Mesenchymal stem cell (in vitro differentiated cells and primary cell): ENCODE measurements at regions not wholly inside any gene's neighbourhood (a gene's known extent, or its start where the extent isn't known, plus 50 kb on each side); places are given as distances from the start of the nearest gene placed in this dataset.

Experiments used
- DNase-seq: peaks from one replicate; pipeline ENCODE4 v3.0.0-alpha.2; 2013
- H2AFZ ChIP-seq: one replicate; pipeline ENCODE4 v1.6.1; 2013; ENCODE audit warnings: low read depth, mild to moderate bottlenecking, control low read depth, inconsistent platforms, low read length, moderate library complexity
- H2AK5ac ChIP-seq: 2 replicates; pipeline ENCODE4 v1.6.1; 2013; ENCODE audit warnings: low read length, moderate library complexity, mild to moderate bottlenecking, inconsistent platforms; ENCODE audit not compliant: severe bottlenecking
- H2BK120ac ChIP-seq: one replicate; pipeline ENCODE4 v1.6.1; 2013; ENCODE audit warnings: low read depth, mild to moderate bottlenecking, inconsistent platforms, low read length, moderate library complexity
- H2BK12ac ChIP-seq, 2 experiments: one replicate each; pipeline ENCODE4 v1.6.1; 2013; ENCODE audit warnings: inconsistent platforms in 2 of 2, low read length in 2 of 2, mild to moderate bottlenecking in 2 of 2, moderate library complexity in 2 of 2, control low read depth in 1 of 2
- H2BK15ac ChIP-seq: one replicate; pipeline ENCODE4 v1.6.1; 2013; ENCODE audit warnings: mild to moderate bottlenecking, low read depth, inconsistent platforms; ENCODE audit not compliant: poor library complexity, severe bottlenecking
- H2BK5ac ChIP-seq: 2 replicates; pipeline ENCODE4 v1.6.1; 2013; ENCODE audit warnings: low read depth, mild to moderate bottlenecking, low read length, control low read depth, inconsistent platforms; ENCODE audit not compliant: poor library complexity, severe bottlenecking
- H3K14ac ChIP-seq, 2 experiments: one replicate each; pipeline ENCODE4 v1.6.1; 2013; ENCODE audit warnings: inconsistent platforms in 2 of 2, low read length in 2 of 2, control low read depth in 1 of 2, mild to moderate bottlenecking in 1 of 2, moderate library complexity in 1 of 2
- H3K18ac ChIP-seq, 2 experiments: one replicate each; pipeline ENCODE4 v1.6.1; 2013; ENCODE audit warnings: inconsistent platforms in 2 of 2, low read length in 2 of 2, control low read depth in 1 of 2, low read depth in 1 of 2, mild to moderate bottlenecking in 1 of 2
- H3K23ac ChIP-seq, 2 experiments: one replicate each; pipeline ENCODE4 v1.6.1; 2013; ENCODE audit warnings: inconsistent platforms in 2 of 2, low read length in 2 of 2, mild to moderate bottlenecking in 2 of 2, moderate library complexity in 2 of 2, control low read depth in 1 of 2
- H3K27ac ChIP-seq: 2 replicates; pipeline ENCODE4 v1.5.1; 2013; ENCODE audit warnings: mild to moderate bottlenecking, moderate library complexity, low read length, control low read depth, inconsistent platforms; ENCODE audit not compliant: poor library complexity, severe bottlenecking
- H3K27me3 ChIP-seq, 2 experiments: 2 replicates each; pipeline versions ENCODE4 v1.6.1 to v1.7.0; 2013; ENCODE audit warnings: low read length in 2 of 2, mild to moderate bottlenecking in 2 of 2, moderate library complexity in 2 of 2, control low read depth in 1 of 2, inconsistent platforms in 1 of 2; ENCODE audit not compliant: control insufficient read depth in 1 of 2, insufficient read depth in 1 of 2
- H3K36me3 ChIP-seq, 2 experiments: 2 replicates each; pipeline versions ENCODE4 v1.6.1 to v1.7.0; 2013; ENCODE audit warnings: low read length in 2 of 2, control low read depth in 1 of 2, inconsistent platforms in 1 of 2, low read depth in 1 of 2, mild to moderate bottlenecking in 1 of 2; ENCODE audit not compliant: insufficient read depth in 2 of 2, control insufficient read depth in 1 of 2
- H3K4ac ChIP-seq, 2 experiments: one replicate each; pipeline ENCODE4 v1.6.1; 2013; ENCODE audit warnings: inconsistent platforms in 2 of 2, low read length in 2 of 2, mild to moderate bottlenecking in 2 of 2, moderate library complexity in 2 of 2, control low read depth in 1 of 2, low read depth in 1 of 2
- H3K4me1 ChIP-seq: 2 replicates; pipeline ENCODE4 v1.6.1; 2013; ENCODE audit warnings: low read depth, low read length, control low read depth; ENCODE audit not compliant: control insufficient read depth, insufficient read depth
- H3K4me2 ChIP-seq: 2 replicates; pipeline ENCODE4 v1.6.1; 2013; ENCODE audit warnings: low read length, mild to moderate bottlenecking, inconsistent platforms; ENCODE audit not compliant: poor library complexity, severe bottlenecking
- H3K4me3 ChIP-seq, 2 experiments: 2 replicates each; pipeline versions ENCODE4 v1.5.1 to v1.7.0; 2013; ENCODE audit warnings: low read length in 2 of 2, mild to moderate bottlenecking in 2 of 2, control low read depth in 1 of 2, low read depth in 1 of 2; ENCODE audit not compliant: insufficient read depth in 1 of 2
- H3K79me1 ChIP-seq: replicated peaks from 2 replicates; pipeline ENCODE4 v1.6.1; 2013; ENCODE audit warnings: mild to moderate bottlenecking, control low read depth, low read length, inconsistent platforms; ENCODE audit not compliant: poor library complexity, severe bottlenecking
- H3K9ac ChIP-seq: 2 replicates; pipeline ENCODE4 v1.7.0; 2013; ENCODE audit warnings: mild to moderate bottlenecking, low read length, moderate library complexity
- H3K9me3 ChIP-seq: 2 replicates; pipeline ENCODE4 v1.7.0; 2013; ENCODE audit warnings: mild to moderate bottlenecking, low read length; ENCODE audit not compliant: control insufficient read depth
- H4K8ac ChIP-seq: one replicate; pipeline ENCODE4 v1.6.1; 2013; ENCODE audit warnings: inconsistent platforms, mild to moderate bottlenecking, low read length, moderate library complexity
- H4K91ac ChIP-seq: one replicate; pipeline ENCODE4 v1.6.1; 2013; ENCODE audit warnings: mild to moderate bottlenecking, low read length, inconsistent platforms
- WGBS: methylation state at CpG from one replicate; pipeline ENCODE4 v1.1.7; 2013; ENCODE audit warnings: mixed read lengths; 5-methylcytosine and 5-hydroxymethylcytosine counted together

GRCh38 chr7:136055266-136055665 is 78.1 kb upstream of the MTPN start:
- H2BK12ac ChIP-seq: no peak overlapping the region
- no peak overlapping the region for H3K4me3 ChIP-seq
- H4K91ac ChIP-seq: no peak overlapping the region
- H3K23ac ChIP-seq: no peak overlapping the region
- H3K79me1 ChIP-seq: no peaks in the 10 kb centered on the region
- H2BK5ac ChIP-seq: no peak overlapping the region
- H3K4me1 ChIP-seq: no peaks in the 10 kb centered on the region
- H2AK5ac ChIP-seq: no peak overlapping the region
- no peaks in the 10 kb centered on the region for H3K27me3 ChIP-seq
- no peak overlapping the region for H2BK15ac ChIP-seq
- DNase-seq: no peak
- no peak overlapping the region for H4K8ac ChIP-seq
- no peaks in the 10 kb centered on the region for H3K9me3 ChIP-seq
- no peak overlapping the region for H2BK120ac ChIP-seq
- no peaks in the 10 kb centered on the region for H3K36me3 ChIP-seq
- no peak overlapping the region for H3K4ac ChIP-seq
- no peak overlapping the region for H2AFZ ChIP-seq
- no peak overlapping the region for H3K18ac ChIP-seq
- H3K9ac ChIP-seq: no peak overlapping the region
- no peak overlapping the region for H3K14ac ChIP-seq
- H3K27ac ChIP-seq: no peak overlapping the region
- WGBS: 97% methylated on average over 2 of the region's 2 CpGs
- no peak overlapping the region for H3K4me2 ChIP-seq

GRCh38 chr7:136053689-136054485 is 76.7 kb upstream of the MTPN start:
- Histone ChIP-seq H3K79me1 (no peaks in the 10 kb centered on the region), H2AFZ (no peak overlapping the region), H3K4me3 (no peak overlapping the region), H3K4me1 (no peaks in the 10 kb centered on the region), H2AK5ac (no peak overlapping the region), H4K91ac (no peak overlapping the region), H2BK120ac (no peak overlapping the region), H3K14ac (no peak overlapping the region), H2BK12ac (no peak overlapping the region), H3K18ac (peak overlapping the region in 1 of 2 experiments; percentile 28), H4K8ac (no peak overlapping the region), H2BK15ac (no peak overlapping the region), H3K4me2 (no peak overlapping the region), H3K27ac (no peak overlapping the region), H3K9ac (no peak overlapping the region), H3K4ac (peak overlapping the region in 1 of 2 experiments; percentile 7), H2BK5ac (no peak overlapping the region), H3K36me3 (no peaks in the 10 kb centered on the region), H3K27me3 (no peaks in the 10 kb centered on the region), H3K23ac (no peak overlapping the region), H3K9me3 (no peaks in the 10 kb centered on the region)
- 89% methylated on average over 6 of the region's 6 CpGs for WGBS
- DNase-seq: no peak

- Histone ChIP-seq H3K4me1 (no peaks in the 10 kb centered on the region), H2BK120ac (no peak overlapping the region), H3K79me1 (no peaks in the 10 kb centered on the region), H2AFZ (no peak overlapping the region), H3K4me2 (no peak overlapping the region), H4K8ac (no peak overlapping the region), H3K18ac (no peak overlapping the region), H2AK5ac (no peak overlapping the region), H3K36me3 (no peaks in the 10 kb centered on the region), H3K27me3 (no peaks in the 10 kb centered on the region), H3K14ac (no peak overlapping the region), H3K9me3 (peaks cover 3% of the 10 kb centered on the region), H2BK15ac (no peak overlapping the region), H4K91ac (no peak overlapping the region), H3K4me3 (no peak overlapping the region), H3K4ac (no peak overlapping the region), H2BK5ac (no peak overlapping the region), H3K27ac (no peak overlapping the region), H2BK12ac (no peak overlapping the region), H3K9ac (no peak overlapping the region), H3K23ac (no peak overlapping the region)
- 100% methylated on average over 4 of the region's 6 CpGs for WGBS
- no peak for DNase-seq
These were observed 74.2 kb upstream of the MTPN start for GRCh38 chr7:136051203-136051928.

- H2BK5ac ChIP-seq: no peak overlapping the region
- no peak overlapping the region for H4K8ac ChIP-seq
- H3K4me2 ChIP-seq: no peak overlapping the region
- H3K18ac ChIP-seq: no peak overlapping the region
- no peak for DNase-seq
- no peak overlapping the region for H2AFZ ChIP-seq
- H3K36me3 ChIP-seq: no peaks in the 10 kb centered on the region
- no peaks in the 10 kb centered on the region for H3K4me1 ChIP-seq
- no peak overlapping the region for H2AK5ac ChIP-seq
- no peak overlapping the region for H3K9ac ChIP-seq
- no peak overlapping the region for H3K4me3 ChIP-seq
- H3K14ac ChIP-seq: no peak overlapping the region
- peaks cover 3% of the 10 kb centered on the region for H3K9me3 ChIP-seq
- no peak overlapping the region for H3K27ac ChIP-seq
- 93% methylated on average over 6 of the region's 7 CpGs for WGBS
- H2BK15ac ChIP-seq: no peak overlapping the region
- no peak overlapping the region for H3K4ac ChIP-seq
- no peak overlapping the region for H4K91ac ChIP-seq
- H2BK120ac ChIP-seq: no peak overlapping the region
- H3K23ac ChIP-seq: no peak overlapping the region
- H3K79me1 ChIP-seq: no peaks in the 10 kb centered on the region
- H2BK12ac ChIP-seq: no peak overlapping the region
- H3K27me3 ChIP-seq: no peaks in the 10 kb centered on the region
These were observed 73.3 kb upstream of the MTPN start for GRCh38 chr7:136050462-136050847.
